ENCODE measurements at regions not wholly inside any gene's neighbourhood (a gene's known extent, or its start where the extent isn't known, plus 50 kb on each side); places are given as distances from the start of the nearest gene placed in this dataset.

GRCh38 chr13:47326061-47326460 is 429.2 kb upstream of the HTR2A start:
- no peaks in the 10 kb centered on the region for H4K20me1 ChIP-seq (replicated peaks; ENCODE audit: control insufficient read depth, extremely low read depth, insufficient read depth, low read length)
- no peaks in the 10 kb centered on the region for H3K27me3 ChIP-seq (ENCODE audit: control insufficient read depth in 2 of 2, insufficient read depth in 2 of 2, low read length in 2 of 2)
- H3K79me2 ChIP-seq (ENCODE audit: control insufficient read depth, insufficient read depth, low read length), result no peaks in the 10 kb centered on the region
- no peaks in the 10 kb centered on the region for H3K4me1 ChIP-seq (ENCODE audit: control insufficient read depth, extremely low read depth, insufficient read depth, low read length)
- H3K9me3 ChIP-seq (replicated peaks; ENCODE audit: control insufficient read depth, insufficient read depth, low read length), result peaks cover 6% of the 10 kb centered on the region
- no peaks in the 10 kb centered on the region for H3K36me3 ChIP-seq (ENCODE audit: control insufficient read depth in 2 of 2, extremely low read depth in 1 of 2, insufficient read depth in 2 of 2, low read length in 2 of 2)
- no peaks in the 10 kb centered on the region for H3K9me1 ChIP-seq (replicated peaks; ENCODE audit: control insufficient read depth, extremely low read depth, insufficient read depth, low read length)
- intact Hi-C loops (cut with micrococcal nuclease) (no loop called here), dilution Hi-C loops (cut with MboI; ENCODE audit: extremely low pct_ligation_motif_present, low sequenced_read_pairs) (no loop called here)
- ChIA-PET POLR2A (no interaction called here), CTCF (no interaction called here)
- no TSS peak for BruUV-seq (replicated peaks)
- no peak overlapping the region for H2AFZ ChIP-seq (ENCODE audit: low read depth, low read length)
- H3K9ac ChIP-seq (replicated peaks; ENCODE audit: extremely low read depth, insufficient read depth, low read length), result no peak overlapping the region
- no peak overlapping the region for H3K4me3 ChIP-seq (replicated peaks in 1 of 3; ENCODE audit: insufficient read depth in 1 of 3, low read depth in 1 of 3, low read length in 3 of 3)
- TF ChIP-seq MAX (IDR thresholded peaks at IDR 0.05; ENCODE audit: insufficient read depth, insufficient read length) (no peak), MYC (IDR thresholded peaks at IDR 0.05; ENCODE audit: low read depth, low read length) (no peak), CTCF (IDR thresholded peaks at IDR 0.05; ENCODE audit: extremely low read depth in 1 of 2, insufficient read depth in 1 of 2, low read depth in 1 of 2, low read length in 2 of 2) (no peak), POLR2A (IDR thresholded peaks at IDR 0.05; ENCODE audit: low read depth, low read length) (no peak), EZH2 (IDR thresholded peaks at IDR 0.05; ENCODE audit: borderline replicate concordance, low read depth, low read length, severe bottlenecking) (no peak), FOS (IDR thresholded peaks at IDR 0.05; ENCODE audit: borderline replicate concordance, insufficient read depth, low read length) (no peak), JUN (IDR thresholded peaks at IDR 0.05; ENCODE audit: borderline replicate concordance, insufficient read depth, insufficient read length, low read depth) (no peak), GATA2 (IDR thresholded peaks at IDR 0.05; ENCODE audit: insufficient read depth, insufficient read length, low read depth, low read length) (no peak), POLR2AphosphoS5 (IDR thresholded peaks at IDR 0.05; ENCODE audit: insufficient read depth, low read depth, low read length) (no peak)
- H3K27ac ChIP-seq (ENCODE audit: insufficient read depth, low read depth, low read length), result no peak overlapping the region
- DNase-seq (ENCODE audit: low read depth, low spot score), result no peak
- no peak for FAIRE-seq
- H3K4me2 ChIP-seq (ENCODE audit: insufficient read depth, low read length), result no peak overlapping the region
